HepG2 (cell line): ENCODE measurements at regions not wholly inside any gene's neighbourhood (a gene's known extent, or its start where the extent isn't known, plus 50 kb on each side); places are given as distances from the start of the nearest gene placed in this dataset.

Experiments used
- ATAC-seq: fragments of 200-7000 bp; cut with Tn5 transposase; 3 replicates; pipeline ENCODE4 v1.9.1; 2020; ENCODE audit warnings: mild to moderate bottlenecking, moderate library complexity
- BruUV-seq: library from RNA; stranded (reverse); fragments of 400-500 nt; replicated peaks from 2 replicates; lab custom pipeline; 2021; lab: Mats Ljungman, UMichigan
- CTCF ChIA-PET: fragments of 300-600 bp; formaldehyde crosslinking; extraction: SDS; loops from one replicate; lab custom pipeline; 2021; ENCODE audit warnings: low total read pairs, inconsistent platforms, low intra/inter-chr PET ratio; lab: Yijun Ruan, JAX
- POLR2A ChIA-PET: fragments of 350-600 bp; sonication (Branson Sonifier 250); formaldehyde crosslinking; loops from one replicate; lab custom pipeline; 2020; ENCODE audit warnings: antibody characterized with exemption, inconsistent platforms; lab: Yijun Ruan, JAX
- DNase-seq: peaks from one replicate; pipeline ENCODE4 v3.0.0-alpha.2; 2015; ENCODE audit warnings: low spot score
- FAIRE-seq: peaks from 3 replicates; lab custom pipeline; 2011; peaks lifted over from hg19 to GRCh38; lab: Jason Lieb, UNC
- H2AFZ ChIP-seq: one replicate; pipeline ENCODE4 v1.6.1; 2011; ENCODE audit warnings: low read length, inconsistent platforms
- H3K27ac ChIP-seq: fragments of 300-600 bp; 3 replicates; pipeline ENCODE4 v1.8.0; 2011; ENCODE audit warnings: mixed run types, mild to moderate bottlenecking, mixed read lengths, low read length, inconsistent platforms; ENCODE audit not compliant: insufficient read depth; ENCODE audit errors: extremely low read length
- H3K27me3 ChIP-seq, 2 experiments: fragments of 200-600 bp in 1 of 2; 2 replicates in 1 of 2; 3 replicates in 1 of 2; pipeline versions ENCODE4 v1.6.0 to v1.8.0; 2011; ENCODE audit warnings: low read length in 2 of 2, mild to moderate bottlenecking in 2 of 2, moderate library complexity in 2 of 2, inconsistent platforms in 1 of 2; ENCODE audit not compliant: insufficient read depth in 2 of 2, control insufficient read depth in 1 of 2
- H3K36me3 ChIP-seq, 2 experiments: fragments of 200-600 bp in 1 of 2; replicated peaks in 1 of 2; 2 replicates in 1 of 2; 3 replicates in 1 of 2; pipeline versions ENCODE4 v1.5.1 to v1.8.0; 2011; ENCODE audit warnings: low read length in 2 of 2, inconsistent platforms in 1 of 2; ENCODE audit not compliant: insufficient read depth in 2 of 2, control insufficient read depth in 1 of 2
- H3K4me1 ChIP-seq: 2 replicates; pipeline ENCODE4 v1.5.1; 2012; ENCODE audit warnings: low read length, inconsistent platforms; ENCODE audit not compliant: insufficient read depth
- H3K4me2 ChIP-seq: 2 replicates; pipeline ENCODE4 v1.6.0; 2011; ENCODE audit warnings: low read depth, low read length, inconsistent platforms
- H3K4me3 ChIP-seq, 3 experiments: fragments of 200-600 bp in 1 of 3; sonication (generic), shearing (Covaris generic) in 1 of 3; replicated peaks in 1 of 3; 2 replicates each; pipeline ENCODE4 v1.5.1; 2011 to 2016; ENCODE audit warnings: low read length in 3 of 3, inconsistent platforms in 2 of 3, low read depth in 2 of 3, mild to moderate bottlenecking in 2 of 3, control low read depth in 1 of 3, mixed read lengths in 1 of 3; ENCODE audit not compliant: insufficient read depth in 1 of 3
- H3K79me2 ChIP-seq: one replicate; pipeline ENCODE4 v1.6.1; 2011; ENCODE audit warnings: low read length, inconsistent platforms; ENCODE audit not compliant: insufficient read depth
- H3K9ac ChIP-seq: 2 replicates; pipeline ENCODE4 v1.6.0; 2011; ENCODE audit warnings: mild to moderate bottlenecking, low read depth, low read length, inconsistent platforms; ENCODE audit not compliant: insufficient read depth
- H3K9me3 ChIP-seq: 2 replicates; pipeline ENCODE4 v1.5.1; 2012; ENCODE audit warnings: mild to moderate bottlenecking, low read length
- H4K20me1 ChIP-seq: 2 replicates; pipeline ENCODE4 v1.6.0; 2011; ENCODE audit warnings: inconsistent platforms, mild to moderate bottlenecking, low read length, moderate library complexity; ENCODE audit not compliant: insufficient read depth
- ATF4 ChIP-seq, 2 experiments: fragments of 450-650 bp in 1 of 2; sonication (generic) in 1 of 2; formaldehyde crosslinking; IDR thresholded peaks; 2 replicates each; pipeline versions ENCODE4 v1.5.0 to v1.8.0; 2020 to 2022; ENCODE audit warnings: mild to moderate bottlenecking in 1 of 2, missing genetic modification reagents in 1 of 2
- BHLHE40 ChIP-seq: IDR thresholded peaks from 2 replicates; pipeline ENCODE4 v1.6.1; 2011; ENCODE audit warnings: low read length, improper control_type of control experiment
- CENPT ChIP-seq: sonication (generic); formaldehyde crosslinking; IDR thresholded peaks from 2 replicates; pipeline ENCODE4 v1.8.0; 2022; ENCODE audit warnings: low read depth, mild to moderate bottlenecking, moderate library complexity, missing genetic modification reagents
- DDIT3 ChIP-seq: sonication (generic); formaldehyde crosslinking; IDR thresholded peaks from 2 replicates; pipeline ENCODE4 v1.4.0; 2020; ENCODE audit warnings: mild to moderate bottlenecking, missing genetic modification reagents
- GABPB1 ChIP-seq: IDR thresholded peaks from 2 replicates; pipeline ENCODE4 v1.6.1; 2016; ENCODE audit warnings: mild to moderate bottlenecking, missing genetic modification reagents, moderate library complexity, missing compliant biosample characterization
- KLF15 ChIP-seq: sonication (generic); formaldehyde crosslinking; IDR thresholded peaks from 2 replicates; pipeline ENCODE4 v1.8.1; 2023; ENCODE audit warnings: borderline replicate concordance, mild to moderate bottlenecking, inconsistent platforms, missing genetic modification reagents, mixed read lengths
- KMT2A ChIP-seq: sonication (generic); formaldehyde crosslinking; IDR thresholded peaks from 2 replicates; pipeline ENCODE4 v1.4.0; 2020; ENCODE audit warnings: missing genetic modification reagents
- MTF2 ChIP-seq: sonication (generic); formaldehyde crosslinking; IDR thresholded peaks from 2 replicates; pipeline ENCODE4 v1.5.0; 2020; ENCODE audit warnings: missing genetic modification reagents, borderline replicate concordance
- RFX3 ChIP-seq: IDR thresholded peaks from 2 replicates; pipeline ENCODE4 v1.6.1; 2016; ENCODE audit warnings: missing biosample characterization, missing genetic modification reagents
- RNF2 ChIP-seq: fragments of 450-650 bp; conservative IDR thresholded peaks from 2 replicates; pipeline ENCODE4 v1.6.1; 2016; ENCODE audit warnings: low read depth
- SRSF9 ChIP-seq: fragments of 200-400 bp; formaldehyde crosslinking; IDR thresholded peaks from 2 replicates; pipeline ENCODE4 v1.6.1; 2018; ENCODE audit warnings: borderline replicate concordance, mild to moderate bottlenecking, low read depth, low read length; ENCODE audit not compliant: insufficient read depth, poor library complexity, severe bottlenecking
- ZFYVE20 ChIP-seq: sonication (generic); formaldehyde crosslinking; IDR thresholded peaks from 2 replicates; pipeline ENCODE4 v1.8.0; 2023; ENCODE audit warnings: low read depth, mild to moderate bottlenecking, moderate library complexity, missing genetic modification reagents, borderline replicate concordance
- ZNF101 ChIP-seq: sonication (generic); formaldehyde crosslinking; IDR thresholded peaks from 2 replicates; pipeline ENCODE4 v1.4.0; 2020; ENCODE audit warnings: mild to moderate bottlenecking, low read depth, missing genetic modification reagents, borderline replicate concordance
- ZNF136 ChIP-seq: sonication (generic); formaldehyde crosslinking; IDR thresholded peaks from 2 replicates; pipeline ENCODE4 v1.8.1; 2022; ENCODE audit warnings: low read depth, mild to moderate bottlenecking, moderate library complexity, missing genetic modification reagents
- ZNF280D ChIP-seq: sonication (generic); formaldehyde crosslinking; IDR thresholded peaks from 2 replicates; pipeline ENCODE4 v1.5.1; 2020; ENCODE audit warnings: mild to moderate bottlenecking, missing genetic modification reagents
- ZNF441 ChIP-seq: sonication (generic); formaldehyde crosslinking; IDR thresholded peaks from 2 replicates; pipeline ENCODE4 v1.7.0; 2021; ENCODE audit warnings: missing genetic modification reagents, borderline replicate concordance
- ZNF589 ChIP-seq: sonication (generic); formaldehyde crosslinking; conservative IDR thresholded peaks from 2 replicates; pipeline ENCODE4 v1.8.0; 2022; ENCODE audit warnings: mild to moderate bottlenecking, moderate library complexity, missing genetic modification reagents
- ZNF784 ChIP-seq: sonication (generic); formaldehyde crosslinking; IDR thresholded peaks from 2 replicates; pipeline ENCODE4 v1.5.1; 2020; ENCODE audit warnings: missing genetic modification reagents, mild to moderate bottlenecking, borderline replicate concordance
- WGBS: methylation state at CpG from one replicate; pipeline ENCODE4 v1.1.6; 2017; ENCODE audit warnings: low lambda C conversion rate; 5-methylcytosine and 5-hydroxymethylcytosine counted together
- in situ Hi-C: cut with HindIII; loops from 2 replicates; pipeline ENCODE4 v1.10.0; 2017; ENCODE audit warnings: low pct_unique_long_range_greater_than_20kb; ENCODE audit not compliant: extremely low pct_ligation_motif_present
- intact Hi-C: fragments of 100-400 bp; cut with micrococcal nuclease; formaldehyde crosslinking; loops from one replicate; pipeline ENCODE4 v1.10.0; 2022; ENCODE audit not compliant: unreplicated experiment

GRCh38 chr3:24890012-24890411 is 395.4 kb upstream of the THRB start:
- Histone ChIP-seq H3K4me2 (no peak overlapping the region), H3K36me3 (no peaks in the 10 kb centered on the region), H3K4me3 (no peak overlapping the region), H3K79me2 (no peaks in the 10 kb centered on the region), H3K9me3 (no peaks in the 10 kb centered on the region), H3K27ac (no peak overlapping the region), H2AFZ (no peak overlapping the region), H3K9ac (no peak overlapping the region), H4K20me1 (no peaks in the 10 kb centered on the region), H3K4me1 (no peaks in the 10 kb centered on the region), H3K27me3 (no peaks in the 10 kb centered on the region)
- FAIRE-seq = no peak
- in situ Hi-C loops (no loop called here), intact Hi-C loops (no loop called here)
- CTCF ChIA-PET = no interaction called here
- POLR2A ChIA-PET = no interaction called here
- DNase-seq = no peak
- no peak for TF ChIP-seq RFX3
- no peak for TF ChIP-seq KMT2A (CRISPR knock-in tag)
- TF ChIP-seq CENPT (CRISPR knock-in tag) = no peak
- no peak for TF ChIP-seq ATF4 (CRISPR knock-in tag; IDR thresholded peaks at IDR 0.05)
- no peak for TF ChIP-seq ZNF784
- no peak for TF ChIP-seq ZFYVE20
- no peak for TF ChIP-seq RNF2
- no peak for TF ChIP-seq ZNF101 (CRISPR knock-in tag)
- TF ChIP-seq MTF2 = no peak
- no peak for TF ChIP-seq ZNF589 (CRISPR knock-in tag)
- TF ChIP-seq BHLHE40 = no peak
- no peak for TF ChIP-seq ZNF441 (CRISPR knock-in tag)
- no peak for TF ChIP-seq DDIT3 (CRISPR knock-in tag)
- no peak for TF ChIP-seq SRSF9
- no peak for TF ChIP-seq GABPB1 (CRISPR knock-in tag)
- TF ChIP-seq KLF15 (CRISPR knock-in tag) = no peak
- no peak for TF ChIP-seq ZNF280D (CRISPR knock-in tag)
- TF ChIP-seq ZNF136 (CRISPR knock-in tag) = no peak
- no peak for ATAC-seq
- 0% methylated on average over 1 of the region's 1 CpG for WGBS
- no TSS peak for BruUV-seq
